Liver (tissue), 8 donors: ENCODE measurements at regions not wholly inside any gene's neighbourhood (a gene's known extent, or its start where the extent isn't known, plus 50 kb on each side); places are given as distances from the start of the nearest gene placed in this dataset.

Experiments used
- DNase-seq: peaks from one replicate; pipeline ENCODE4 v3.0.0-alpha.2; 2017; ENCODE audit warnings: low spot score
- H3K27ac ChIP-seq, 2 donors: one replicate each; pipeline ENCODE4 v1.7.0; 2013; ENCODE audit warnings: inconsistent platforms in 2 of 2, low read length in 2 of 2, control low read depth in 1 of 2, low read depth in 1 of 2, mild to moderate bottlenecking in 1 of 2
- H3K27me3 ChIP-seq, 4 donors: one replicate each; pipeline versions ENCODE4 v1.6.1 to v1.7.0; 2013; ENCODE audit warnings: low read length in 3 of 4, inconsistent platforms in 1 of 4, mild to moderate bottlenecking in 1 of 4, moderate library complexity in 1 of 4; ENCODE audit not compliant: control insufficient read depth in 4 of 4, insufficient read depth in 4 of 4
- H3K36me3 ChIP-seq, 4 donors: one replicate each; pipeline versions ENCODE4 v1.6.1 to v1.7.0; 2013; ENCODE audit warnings: low read length in 3 of 4, mild to moderate bottlenecking in 3 of 4, low read depth in 1 of 4, moderate library complexity in 1 of 4; ENCODE audit not compliant: control insufficient read depth in 4 of 4, insufficient read depth in 3 of 4
- H3K4me1 ChIP-seq, 4 donors: one replicate each; pipeline versions ENCODE4 v1.6.1 to v1.7.0; 2013; ENCODE audit warnings: low read length in 3 of 4, mild to moderate bottlenecking in 3 of 4, moderate library complexity in 1 of 4; ENCODE audit not compliant: control insufficient read depth in 4 of 4, insufficient read depth in 4 of 4
- H3K4me3 ChIP-seq, 3 donors: one replicate each; pipeline versions ENCODE4 v1.6.1 to v1.7.0; 2013; ENCODE audit warnings: low read length in 3 of 3, control low read depth in 1 of 3, low read depth in 1 of 3, mild to moderate bottlenecking in 1 of 3
- H3K9ac ChIP-seq, 2 donors: one replicate each; pipeline ENCODE4 v1.7.0; 2013; ENCODE audit warnings: low read length in 2 of 2, mild to moderate bottlenecking in 2 of 2, moderate library complexity in 2 of 2, control low read depth in 1 of 2, low read depth in 1 of 2
- H3K9me3 ChIP-seq, 4 donors: one replicate each; pipeline versions ENCODE4 v1.6.1 to v1.7.0; 2013; ENCODE audit warnings: low read length in 3 of 4; ENCODE audit not compliant: control insufficient read depth in 4 of 4
- EGR1 ChIP-seq, 2 donors: IDR thresholded peaks; 2 replicates each; pipeline ENCODE4 v1.6.1; 2016 to 2018; ENCODE audit warnings: antibody characterized with exemption in 2 of 2, low read depth in 2 of 2
- FOXA1 ChIP-seq: IDR thresholded peaks from 2 replicates; pipeline ENCODE4 v1.6.1; 2016; ENCODE audit warnings: antibody characterized with exemption
- FOXA2 ChIP-seq: IDR thresholded peaks from 2 replicates; pipeline ENCODE4 v1.6.1; 2016; ENCODE audit warnings: antibody characterized with exemption
- GABPA ChIP-seq, 2 donors: IDR thresholded peaks in 1 of 2; conservative IDR thresholded peaks in 1 of 2; 2 replicates each; pipeline ENCODE4 v1.6.1; 2016; ENCODE audit warnings: antibody characterized with exemption in 2 of 2, mild to moderate bottlenecking in 1 of 2, moderate library complexity in 1 of 2
- HNF4A ChIP-seq, 2 donors: conservative IDR thresholded peaks; 2 replicates each; pipeline ENCODE4 v1.6.1; 2016; ENCODE audit warnings: antibody characterized with exemption in 2 of 2, mild to moderate bottlenecking in 2 of 2
- HNF4G ChIP-seq: IDR thresholded peaks from 2 replicates; pipeline ENCODE4 v1.6.1; 2016; ENCODE audit warnings: antibody characterized with exemption
- JUND ChIP-seq, 2 donors: IDR thresholded peaks; 2 replicates each; pipeline ENCODE4 v1.6.1; 2016; ENCODE audit warnings: antibody characterized with exemption in 2 of 2
- NR2F2 ChIP-seq: IDR thresholded peaks from 2 replicates; pipeline ENCODE4 v1.6.1; 2016; ENCODE audit warnings: antibody characterized with exemption
- RAD21 ChIP-seq, 2 donors: IDR thresholded peaks; 2 replicates each; pipeline ENCODE4 v1.6.1; 2016; ENCODE audit warnings: antibody characterized with exemption in 2 of 2, mild to moderate bottlenecking in 2 of 2
- RXRA ChIP-seq, 2 donors: IDR thresholded peaks; 2 replicates each; pipeline ENCODE4 v1.6.1; 2017 to 2018; ENCODE audit warnings: antibody characterized with exemption in 2 of 2, mild to moderate bottlenecking in 1 of 2
- SP1 ChIP-seq: IDR thresholded peaks from 2 replicates; pipeline ENCODE4 v1.6.1; 2018; ENCODE audit warnings: antibody characterized with exemption, mild to moderate bottlenecking
- TAF1 ChIP-seq: conservative IDR thresholded peaks from 2 replicates; pipeline ENCODE4 v1.6.1; 2016; ENCODE audit warnings: antibody characterized with exemption, mild to moderate bottlenecking
- YY1 ChIP-seq: IDR thresholded peaks from 2 replicates; pipeline ENCODE4 v1.6.1; 2016; ENCODE audit warnings: antibody characterized with exemption, mild to moderate bottlenecking
- WGBS: extraction: QIAGEN DNeasy Blood & Tissue Kit; methylation state at CpG from one replicate; pipeline ENCODE4 v1.1.7; 2013; 5-methylcytosine and 5-hydroxymethylcytosine counted together
- TF ChIP-seq, protein P1 (sequence below): IDR thresholded peaks from 2 replicates; pipeline ENCODE4 v1.6.1; 2016; ENCODE audit warnings: antibody characterized with exemption, mild to moderate bottlenecking
- TF ChIP-seq, protein P2 (sequence below): IDR thresholded peaks from 2 replicates; pipeline ENCODE4 v1.6.1; 2016; ENCODE audit warnings: antibody characterized with exemption
- TF ChIP-seq, protein P3 (sequence below): fragments of 150-350 bp; IDR thresholded peaks from 2 replicates; pipeline ENCODE4 v1.5.1; 2017; ENCODE audit warnings: improper control_type of control experiment, low read depth, low read length; ENCODE audit not compliant: missing input control
- TF ChIP-seq, protein P4 (sequence below): IDR thresholded peaks from 2 replicates; pipeline ENCODE4 v1.6.1; 2016; ENCODE audit warnings: antibody characterized with exemption
- TF ChIP-seq, protein P5 (sequence below): IDR thresholded peaks from 2 replicates; pipeline ENCODE4 v1.6.1; 2016; ENCODE audit warnings: antibody characterized with exemption
- donor health status: healthy.
- donor health status: healthy.
- donor health status: healthy.
- donor health status: healthy.
- donor health status: healthy.

DNA sequence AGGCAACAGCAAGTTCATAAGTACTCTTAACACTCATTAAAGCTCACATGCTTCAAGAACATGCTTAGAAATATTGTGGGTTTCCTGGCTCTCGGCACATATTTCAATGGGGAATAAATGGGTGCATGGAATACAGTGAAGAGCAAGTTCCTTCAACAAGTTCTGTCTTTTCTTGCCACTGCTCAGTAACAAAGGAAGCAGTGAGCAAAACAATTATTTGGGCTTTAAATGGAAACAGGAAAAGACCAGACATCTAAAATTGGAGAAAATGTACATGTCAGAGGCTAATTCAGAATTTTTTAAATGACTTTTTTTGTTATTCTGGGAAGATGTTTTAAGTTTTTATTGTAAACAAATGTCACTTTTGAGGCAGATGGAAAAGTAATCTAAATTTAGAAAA lies 478.7 kb downstream of the SETD4 start:
- H3K9ac ChIP-seq = no peak overlapping the region
- peaks cover 0 to 10% (median 4%) of the 10 kb centered on the region in 4 donors for H3K4me1 ChIP-seq
- TF ChIP-seq HNF4G (no peak), HNF4A (conservative IDR thresholded peaks at IDR 0.05) (no peak), TAF1 (no peak), JUND (IDR thresholded peaks at IDR 0.05) (no peak), EGR1 (IDR thresholded peaks at IDR 0.05; ENCODE audit: low read depth in 2 of 2) (no peak), NR2F2 (no peak), RXRA (IDR thresholded peaks at IDR 0.05) (no peak), RAD21 (IDR thresholded peaks at IDR 0.05) (no peak), FOXA1 (no peak), GABPA (IDR thresholded peaks at IDR 0.05 in 1 of 2, conservative IDR thresholded peaks at IDR 0.05 in 1 of 2) (no peak), SP1 (no peak), FOXA2 (no peak), YY1 (no peak)
- TF ChIP-seq, protein P1, sequence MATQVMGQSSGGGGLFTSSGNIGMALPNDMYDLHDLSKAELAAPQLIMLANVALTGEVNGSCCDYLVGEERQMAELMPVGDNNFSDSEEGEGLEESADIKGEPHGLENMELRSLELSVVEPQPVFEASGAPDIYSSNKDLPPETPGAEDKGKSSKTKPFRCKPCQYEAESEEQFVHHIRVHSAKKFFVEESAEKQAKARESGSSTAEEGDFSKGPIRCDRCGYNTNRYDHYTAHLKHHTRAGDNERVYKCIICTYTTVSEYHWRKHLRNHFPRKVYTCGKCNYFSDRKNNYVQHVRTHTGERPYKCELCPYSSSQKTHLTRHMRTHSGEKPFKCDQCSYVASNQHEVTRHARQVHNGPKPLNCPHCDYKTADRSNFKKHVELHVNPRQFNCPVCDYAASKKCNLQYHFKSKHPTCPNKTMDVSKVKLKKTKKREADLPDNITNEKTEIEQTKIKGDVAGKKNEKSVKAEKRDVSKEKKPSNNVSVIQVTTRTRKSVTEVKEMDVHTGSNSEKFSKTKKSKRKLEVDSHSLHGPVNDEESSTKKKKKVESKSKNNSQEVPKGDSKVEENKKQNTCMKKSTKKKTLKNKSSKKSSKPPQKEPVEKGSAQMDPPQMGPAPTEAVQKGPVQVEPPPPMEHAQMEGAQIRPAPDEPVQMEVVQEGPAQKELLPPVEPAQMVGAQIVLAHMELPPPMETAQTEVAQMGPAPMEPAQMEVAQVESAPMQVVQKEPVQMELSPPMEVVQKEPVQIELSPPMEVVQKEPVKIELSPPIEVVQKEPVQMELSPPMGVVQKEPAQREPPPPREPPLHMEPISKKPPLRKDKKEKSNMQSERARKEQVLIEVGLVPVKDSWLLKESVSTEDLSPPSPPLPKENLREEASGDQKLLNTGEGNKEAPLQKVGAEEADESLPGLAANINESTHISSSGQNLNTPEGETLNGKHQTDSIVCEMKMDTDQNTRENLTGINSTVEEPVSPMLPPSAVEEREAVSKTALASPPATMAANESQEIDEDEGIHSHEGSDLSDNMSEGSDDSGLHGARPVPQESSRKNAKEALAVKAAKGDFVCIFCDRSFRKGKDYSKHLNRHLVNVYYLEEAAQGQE = no peak
- TF ChIP-seq, protein P2, sequence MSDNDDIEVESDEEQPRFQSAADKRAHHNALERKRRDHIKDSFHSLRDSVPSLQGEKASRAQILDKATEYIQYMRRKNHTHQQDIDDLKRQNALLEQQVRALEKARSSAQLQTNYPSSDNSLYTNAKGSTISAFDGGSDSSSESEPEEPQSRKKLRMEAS = no peak
- TF ChIP-seq, protein P3, sequence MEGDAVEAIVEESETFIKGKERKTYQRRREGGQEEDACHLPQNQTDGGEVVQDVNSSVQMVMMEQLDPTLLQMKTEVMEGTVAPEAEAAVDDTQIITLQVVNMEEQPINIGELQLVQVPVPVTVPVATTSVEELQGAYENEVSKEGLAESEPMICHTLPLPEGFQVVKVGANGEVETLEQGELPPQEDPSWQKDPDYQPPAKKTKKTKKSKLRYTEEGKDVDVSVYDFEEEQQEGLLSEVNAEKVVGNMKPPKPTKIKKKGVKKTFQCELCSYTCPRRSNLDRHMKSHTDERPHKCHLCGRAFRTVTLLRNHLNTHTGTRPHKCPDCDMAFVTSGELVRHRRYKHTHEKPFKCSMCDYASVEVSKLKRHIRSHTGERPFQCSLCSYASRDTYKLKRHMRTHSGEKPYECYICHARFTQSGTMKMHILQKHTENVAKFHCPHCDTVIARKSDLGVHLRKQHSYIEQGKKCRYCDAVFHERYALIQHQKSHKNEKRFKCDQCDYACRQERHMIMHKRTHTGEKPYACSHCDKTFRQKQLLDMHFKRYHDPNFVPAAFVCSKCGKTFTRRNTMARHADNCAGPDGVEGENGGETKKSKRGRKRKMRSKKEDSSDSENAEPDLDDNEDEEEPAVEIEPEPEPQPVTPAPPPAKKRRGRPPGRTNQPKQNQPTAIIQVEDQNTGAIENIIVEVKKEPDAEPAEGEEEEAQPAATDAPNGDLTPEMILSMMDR = no peak
- TF ChIP-seq, protein P4, sequence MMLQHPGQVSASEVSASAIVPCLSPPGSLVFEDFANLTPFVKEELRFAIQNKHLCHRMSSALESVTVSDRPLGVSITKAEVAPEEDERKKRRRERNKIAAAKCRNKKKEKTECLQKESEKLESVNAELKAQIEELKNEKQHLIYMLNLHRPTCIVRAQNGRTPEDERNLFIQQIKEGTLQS = no peak
- TF ChIP-seq, protein P5, sequence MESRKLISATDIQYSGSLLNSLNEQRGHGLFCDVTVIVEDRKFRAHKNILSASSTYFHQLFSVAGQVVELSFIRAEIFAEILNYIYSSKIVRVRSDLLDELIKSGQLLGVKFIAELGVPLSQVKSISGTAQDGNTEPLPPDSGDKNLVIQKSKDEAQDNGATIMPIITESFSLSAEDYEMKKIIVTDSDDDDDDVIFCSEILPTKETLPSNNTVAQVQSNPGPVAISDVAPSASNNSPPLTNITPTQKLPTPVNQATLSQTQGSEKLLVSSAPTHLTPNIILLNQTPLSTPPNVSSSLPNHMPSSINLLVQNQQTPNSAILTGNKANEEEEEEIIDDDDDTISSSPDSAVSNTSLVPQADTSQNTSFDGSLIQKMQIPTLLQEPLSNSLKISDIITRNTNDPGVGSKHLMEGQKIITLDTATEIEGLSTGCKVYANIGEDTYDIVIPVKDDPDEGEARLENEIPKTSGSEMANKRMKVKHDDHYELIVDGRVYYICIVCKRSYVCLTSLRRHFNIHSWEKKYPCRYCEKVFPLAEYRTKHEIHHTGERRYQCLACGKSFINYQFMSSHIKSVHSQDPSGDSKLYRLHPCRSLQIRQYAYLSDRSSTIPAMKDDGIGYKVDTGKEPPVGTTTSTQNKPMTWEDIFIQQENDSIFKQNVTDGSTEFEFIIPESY = no peak
- peaks cover 0 to 4% (median 0%) of the 10 kb centered on the region in 4 donors for H3K27me3 ChIP-seq
- no peak for DNase-seq
- H3K27ac ChIP-seq = no peak overlapping the region
- no peaks in the 10 kb centered on the region for H3K36me3 ChIP-seq
- WGBS = 72% methylated on average over 1 of the region's 1 CpG
- no peak overlapping the region for H3K4me3 ChIP-seq
- no peaks in the 10 kb centered on the region for H3K9me3 ChIP-seq
